HUES6 (cell line): ENCODE measurements at regions not wholly inside any gene's neighbourhood (a gene's known extent, or its start where the extent isn't known, plus 50 kb on each side); places are given as distances from the start of the nearest gene placed in this dataset.

Experiments
- H3K27ac ChIP-seq: 2 replicates; pipeline ENCODE4 v1.7.0; 2013; ENCODE audit warnings: low read depth, mild to moderate bottlenecking, low read length, inconsistent platforms
- H3K27me3 ChIP-seq: 2 replicates; pipeline ENCODE4 v1.6.1; 2013; ENCODE audit warnings: low read length; ENCODE audit not compliant: control insufficient read depth, insufficient read depth
- H3K36me3 ChIP-seq: 2 replicates; pipeline ENCODE4 v1.6.1; 2013; ENCODE audit warnings: low read length; ENCODE audit not compliant: control insufficient read depth, insufficient read depth
- H3K4me1 ChIP-seq: 2 replicates; pipeline ENCODE4 v1.6.1; 2013; ENCODE audit warnings: low read length; ENCODE audit not compliant: control insufficient read depth, insufficient read depth
- H3K4me3 ChIP-seq: 2 replicates; pipeline ENCODE4 v1.5.1; 2013; ENCODE audit warnings: low read depth, low read length
- H3K9ac ChIP-seq: one replicate; pipeline ENCODE4 v1.6.1; 2013; ENCODE audit warnings: mild to moderate bottlenecking, low read length
- H3K9me3 ChIP-seq: 2 replicates; pipeline ENCODE4 v1.6.1; 2013; ENCODE audit warnings: low read depth, low read length; ENCODE audit not compliant: control insufficient read depth, insufficient read depth

- Histone ChIP-seq H3K36me3 (no peaks in the 10 kb centered on the region), H3K27me3 (no peaks in the 10 kb centered on the region), H3K9ac (no peak overlapping the region), H3K4me1 (no peaks in the 10 kb centered on the region), H3K4me3 (no peak overlapping the region), H3K27ac (no peak overlapping the region), H3K9me3 (no peaks in the 10 kb centered on the region)
Observed at GRCh38 chr7:79874797-79875196, 259.8 kb upstream of the GNAI1 start.

- no peaks in the 10 kb centered on the region for H3K4me1 ChIP-seq
- H3K27ac ChIP-seq: no peak overlapping the region
- H3K9ac ChIP-seq: no peak overlapping the region
- no peaks in the 10 kb centered on the region for H3K27me3 ChIP-seq
- H3K9me3 ChIP-seq: no peaks in the 10 kb centered on the region
- H3K4me3 ChIP-seq: no peak overlapping the region
- H3K36me3 ChIP-seq: no peaks in the 10 kb centered on the region
Observed at GRCh38 chr7:79872176-79872575, 262.5 kb upstream of the GNAI1 start.

- H3K27me3 ChIP-seq: no peaks in the 10 kb centered on the region
- no peak overlapping the region for H3K4me3 ChIP-seq
- H3K27ac ChIP-seq: no peak overlapping the region
- no peaks in the 10 kb centered on the region for H3K4me1 ChIP-seq
- no peaks in the 10 kb centered on the region for H3K36me3 ChIP-seq
- no peaks in the 10 kb centered on the region for H3K9me3 ChIP-seq
- H3K9ac ChIP-seq: no peak overlapping the region
Observed at GRCh38 chr7:79868010-79868409, 266.6 kb upstream of the GNAI1 start.

GRCh38 chr7:79862447-79863210 lies 272.0 kb upstream of the GNAI1 start:
- Histone ChIP-seq H3K27ac (no peak overlapping the region), H3K36me3 (no peaks in the 10 kb centered on the region), H3K27me3 (no peaks in the 10 kb centered on the region), H3K9me3 (no peaks in the 10 kb centered on the region), H3K4me1 (no peaks in the 10 kb centered on the region), H3K4me3 (no peak overlapping the region), H3K9ac (no peak overlapping the region)

- Histone ChIP-seq H3K9ac (no peak overlapping the region), H3K4me3 (no peak overlapping the region), H3K4me1 (no peaks in the 10 kb centered on the region), H3K9me3 (no peaks in the 10 kb centered on the region), H3K27ac (no peak overlapping the region), H3K27me3 (no peaks in the 10 kb centered on the region), H3K36me3 (no peaks in the 10 kb centered on the region)
Observed at GRCh38 chr7:79855172-79855571, 279.5 kb upstream of the GNAI1 start.

- H3K36me3 ChIP-seq: no peaks in the 10 kb centered on the region
- no peak overlapping the region for H3K9ac ChIP-seq
- no peak overlapping the region for H3K27ac ChIP-seq
- H3K4me1 ChIP-seq: no peaks in the 10 kb centered on the region
- H3K4me3 ChIP-seq: no peak overlapping the region
- no peaks in the 10 kb centered on the region for H3K9me3 ChIP-seq
- H3K27me3 ChIP-seq: no peaks in the 10 kb centered on the region
Observed at GRCh38 chr7:79854621-79855020, 280.0 kb upstream of the GNAI1 start.

GRCh38 chr7:79837915-79838314 lies 296.7 kb upstream of the GNAI1 start:
- no peaks in the 10 kb centered on the region for H3K4me1 ChIP-seq
- no peak overlapping the region for H3K27ac ChIP-seq
- no peak overlapping the region for H3K4me3 ChIP-seq
- H3K9ac ChIP-seq: no peak overlapping the region
- H3K9me3 ChIP-seq: no peaks in the 10 kb centered on the region
- H3K36me3 ChIP-seq: no peaks in the 10 kb centered on the region
- no peaks in the 10 kb centered on the region for H3K27me3 ChIP-seq

- H3K9ac ChIP-seq: no peak overlapping the region
- H3K27me3 ChIP-seq: no peaks in the 10 kb centered on the region
- H3K27ac ChIP-seq: no peak overlapping the region
- H3K36me3 ChIP-seq: no peaks in the 10 kb centered on the region
- H3K4me1 ChIP-seq: no peaks in the 10 kb centered on the region
- no peaks in the 10 kb centered on the region for H3K9me3 ChIP-seq
- no peak overlapping the region for H3K4me3 ChIP-seq
Observed at GRCh38 chr7:79833616-79834015, 301.0 kb upstream of the GNAI1 start.

- H3K27me3 ChIP-seq: no peaks in the 10 kb centered on the region
- H3K9me3 ChIP-seq: no peaks in the 10 kb centered on the region
- H3K27ac ChIP-seq: no peak overlapping the region
Observed at GRCh38 chr7:79828866-79829265, 305.8 kb upstream of the GNAI1 start.

GRCh38 chr7:79823246-79823951 lies 311.2 kb upstream of the GNAI1 start:
- Histone ChIP-seq H3K9ac (no peak overlapping the region), H3K4me3 (no peak overlapping the region), H3K36me3 (no peaks in the 10 kb centered on the region), H3K9me3 (no peaks in the 10 kb centered on the region), H3K27ac (no peak overlapping the region), H3K27me3 (no peaks in the 10 kb centered on the region), H3K4me1 (no peaks in the 10 kb centered on the region)

More at GRCh38 chr7:79828866-79829265, 305.8 kb upstream of the GNAI1 start:
- H3K4me1 ChIP-seq: no peaks in the 10 kb centered on the region
- H3K4me3 ChIP-seq: no peak overlapping the region
- no peak overlapping the region for H3K9ac ChIP-seq
- no peaks in the 10 kb centered on the region for H3K36me3 ChIP-seq

GRCh38 chr7:79822620-79823240 lies 311.9 kb upstream of the GNAI1 start:
- Histone ChIP-seq H3K9me3 (no peaks in the 10 kb centered on the region), H3K4me3 (no peak overlapping the region), H3K4me1 (no peaks in the 10 kb centered on the region), H3K27me3 (no peaks in the 10 kb centered on the region), H3K9ac (no peak overlapping the region), H3K27ac (no peak overlapping the region), H3K36me3 (no peaks in the 10 kb centered on the region)
